ENCODE measurements at regions not wholly inside any gene's neighbourhood (a gene's known extent, or its start where the extent isn't known, plus 50 kb on each side); places are given as distances from the start of the nearest gene placed in this dataset.
"Not testable (repeated sequence)": the region's sequence is repeated elsewhere in the genome, so short reads cannot be mapped to it uniquely, and the experiment has no call there.

GRCh38 chr9:27688954-27689353 lies 115.7 kb upstream of the C9orf72 start:
- no peak overlapping the region for H3K4me3 ChIP-seq (ENCODE audit: low read length)
- H3K27me3 ChIP-seq (replicated peaks; ENCODE audit: insufficient read depth, low read length): no peaks in the 10 kb centered on the region
- no peaks in the 10 kb centered on the region for H3K9me2 ChIP-seq (replicated peaks; ENCODE audit: insufficient read depth, low read length)
- no peak for DNase-seq
- no peaks in the 10 kb centered on the region for H4K20me1 ChIP-seq (ENCODE audit: insufficient read depth, low read length)
- TF ChIP-seq EZH2 (optimal IDR thresholded peaks at IDR 0.05; ENCODE audit: low read depth, low read length): no peak
- no peaks in the 10 kb centered on the region for H3K9me3 ChIP-seq (replicated peaks; ENCODE audit: insufficient read depth, low read length)
- no peak overlapping the region for H3K27ac ChIP-seq (ENCODE audit: low read length)
- no peaks in the 10 kb centered on the region for H3F3A ChIP-seq (ENCODE audit: insufficient read depth, low read length)
- no peak overlapping the region for H2AFZ ChIP-seq (ENCODE audit: low read length)
- H3K4me2 ChIP-seq (ENCODE audit: low read depth, low read length): no peak overlapping the region
- H3K36me3 ChIP-seq (replicated peaks; ENCODE audit: insufficient read depth, low read length): no peaks in the 10 kb centered on the region
- H3K4me1 ChIP-seq (ENCODE audit: low read length): no peaks in the 10 kb centered on the region
- H3K9ac ChIP-seq (ENCODE audit: low read length): no peak overlapping the region
- no peaks in the 10 kb centered on the region for H3K79me2 ChIP-seq (ENCODE audit: low read length)

- H3K9me3 ChIP-seq (replicated peaks; ENCODE audit: insufficient read depth, low read length); H3K9me2 ChIP-seq (replicated peaks; ENCODE audit: insufficient read depth, low read length); H3K36me3 ChIP-seq (replicated peaks; ENCODE audit: insufficient read depth, low read length); H3K9ac ChIP-seq (ENCODE audit: low read length); H3K4me2 ChIP-seq (ENCODE audit: low read depth, low read length); H2AFZ ChIP-seq (ENCODE audit: low read length); H3K79me2 ChIP-seq (ENCODE audit: low read length); H3F3A ChIP-seq (ENCODE audit: insufficient read depth, low read length); H3K4me1 ChIP-seq (ENCODE audit: low read length); H3K27me3 ChIP-seq (replicated peaks; ENCODE audit: insufficient read depth, low read length); DNase-seq; H3K4me3 ChIP-seq (ENCODE audit: low read length); H4K20me1 ChIP-seq (ENCODE audit: insufficient read depth, low read length); H3K27ac ChIP-seq (ENCODE audit: low read length): not testable (repeated sequence)
These were observed 117.5 kb upstream of the C9orf72 start for GRCh38 chr9:27690816-27691215.

DNA sequence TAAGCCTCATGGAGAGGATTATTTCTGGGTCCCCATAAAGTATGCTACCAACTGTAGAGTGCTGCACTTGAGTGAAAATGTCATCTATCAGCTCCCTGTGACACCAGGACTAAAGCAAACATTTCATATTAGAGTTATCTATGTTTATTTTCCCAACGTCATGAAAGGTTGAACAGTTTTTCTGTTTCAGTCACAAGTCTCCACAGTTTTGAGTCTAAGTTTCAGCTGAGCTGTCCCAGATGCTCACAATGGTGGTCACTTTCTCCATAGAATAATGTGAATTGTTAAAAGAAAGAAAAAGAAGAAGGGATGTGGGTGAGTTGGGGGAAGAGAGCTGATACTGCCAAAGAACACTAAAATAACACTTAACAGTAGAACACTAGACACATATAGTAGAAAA lies 126.3 kb upstream of the C9orf72 start:
- Histone ChIP-seq H3K36me3 (replicated peaks; ENCODE audit: insufficient read depth, low read length) (no peaks in the 10 kb centered on the region), H3K9me3 (replicated peaks; ENCODE audit: insufficient read depth, low read length) (no peaks in the 10 kb centered on the region), H3K9ac (ENCODE audit: low read length) (no peak overlapping the region), H3K27ac (ENCODE audit: low read length) (no peak overlapping the region), H3K4me3 (ENCODE audit: low read length) (no peak overlapping the region), H3K79me2 (ENCODE audit: low read length) (no peaks in the 10 kb centered on the region), H4K20me1 (ENCODE audit: insufficient read depth, low read length) (no peaks in the 10 kb centered on the region), H3K4me1 (ENCODE audit: low read length) (no peaks in the 10 kb centered on the region), H3K27me3 (replicated peaks; ENCODE audit: insufficient read depth, low read length) (no peaks in the 10 kb centered on the region), H3F3A (ENCODE audit: insufficient read depth, low read length) (no peaks in the 10 kb centered on the region), H3K9me2 (replicated peaks; ENCODE audit: insufficient read depth, low read length) (no peaks in the 10 kb centered on the region), H3K4me2 (ENCODE audit: low read depth, low read length) (no peak overlapping the region), H2AFZ (ENCODE audit: low read length) (no peak overlapping the region)
- no peak for TF ChIP-seq EZH2 (optimal IDR thresholded peaks at IDR 0.05; ENCODE audit: low read depth, low read length)
- no peak for TF ChIP-seq EZH2phosphoT487 (IDR thresholded peaks at IDR 0.05; ENCODE audit: low read length)
- TF ChIP-seq, protein P1, sequence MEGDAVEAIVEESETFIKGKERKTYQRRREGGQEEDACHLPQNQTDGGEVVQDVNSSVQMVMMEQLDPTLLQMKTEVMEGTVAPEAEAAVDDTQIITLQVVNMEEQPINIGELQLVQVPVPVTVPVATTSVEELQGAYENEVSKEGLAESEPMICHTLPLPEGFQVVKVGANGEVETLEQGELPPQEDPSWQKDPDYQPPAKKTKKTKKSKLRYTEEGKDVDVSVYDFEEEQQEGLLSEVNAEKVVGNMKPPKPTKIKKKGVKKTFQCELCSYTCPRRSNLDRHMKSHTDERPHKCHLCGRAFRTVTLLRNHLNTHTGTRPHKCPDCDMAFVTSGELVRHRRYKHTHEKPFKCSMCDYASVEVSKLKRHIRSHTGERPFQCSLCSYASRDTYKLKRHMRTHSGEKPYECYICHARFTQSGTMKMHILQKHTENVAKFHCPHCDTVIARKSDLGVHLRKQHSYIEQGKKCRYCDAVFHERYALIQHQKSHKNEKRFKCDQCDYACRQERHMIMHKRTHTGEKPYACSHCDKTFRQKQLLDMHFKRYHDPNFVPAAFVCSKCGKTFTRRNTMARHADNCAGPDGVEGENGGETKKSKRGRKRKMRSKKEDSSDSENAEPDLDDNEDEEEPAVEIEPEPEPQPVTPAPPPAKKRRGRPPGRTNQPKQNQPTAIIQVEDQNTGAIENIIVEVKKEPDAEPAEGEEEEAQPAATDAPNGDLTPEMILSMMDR (IDR thresholded peaks at IDR 0.05; ENCODE audit: low read length): no peak
- no peak for DNase-seq

- no peak for TF ChIP-seq EZH2phosphoT487 (IDR thresholded peaks at IDR 0.05; ENCODE audit: low read length)
- TF ChIP-seq, protein P1 (IDR thresholded peaks at IDR 0.05; ENCODE audit: low read length): no peak
- no peak for TF ChIP-seq EZH2 (optimal IDR thresholded peaks at IDR 0.05; ENCODE audit: low read depth, low read length)
- H3K4me2 ChIP-seq (ENCODE audit: low read depth, low read length): no peak overlapping the region
- no peaks in the 10 kb centered on the region for H3K79me2 ChIP-seq (ENCODE audit: low read length)
- no peak overlapping the region for H3K4me3 ChIP-seq (ENCODE audit: low read length)
- DNase-seq: no peak
- H3K9me2 ChIP-seq (replicated peaks; ENCODE audit: insufficient read depth, low read length): no peaks in the 10 kb centered on the region
- no peaks in the 10 kb centered on the region for H3K36me3 ChIP-seq (replicated peaks; ENCODE audit: insufficient read depth, low read length)
- H3K9me3 ChIP-seq (replicated peaks; ENCODE audit: insufficient read depth, low read length): no peaks in the 10 kb centered on the region
- no peak overlapping the region for H3K27ac ChIP-seq (ENCODE audit: low read length)
- no peaks in the 10 kb centered on the region for H3K4me1 ChIP-seq (ENCODE audit: low read length)
- H3K9ac ChIP-seq (ENCODE audit: low read length): no peak overlapping the region
- no peaks in the 10 kb centered on the region for H3K27me3 ChIP-seq (replicated peaks; ENCODE audit: insufficient read depth, low read length)
- H2AFZ ChIP-seq (ENCODE audit: low read length): no peak overlapping the region
- no peaks in the 10 kb centered on the region for H3F3A ChIP-seq (ENCODE audit: insufficient read depth, low read length)
- H4K20me1 ChIP-seq (ENCODE audit: insufficient read depth, low read length): no peaks in the 10 kb centered on the region
These were observed 127.7 kb upstream of the C9orf72 start for GRCh38 chr9:27701016-27701415.
